ENCODE measurements at regions not wholly inside any gene's neighbourhood (a gene's known extent, or its start where the extent isn't known, plus 50 kb on each side); places are given as distances from the start of the nearest gene placed in this dataset.
"Not testable (repeated sequence)": the region's sequence is repeated elsewhere in the genome, so short reads cannot be mapped to it uniquely, and the experiment has no call there.

DNA sequence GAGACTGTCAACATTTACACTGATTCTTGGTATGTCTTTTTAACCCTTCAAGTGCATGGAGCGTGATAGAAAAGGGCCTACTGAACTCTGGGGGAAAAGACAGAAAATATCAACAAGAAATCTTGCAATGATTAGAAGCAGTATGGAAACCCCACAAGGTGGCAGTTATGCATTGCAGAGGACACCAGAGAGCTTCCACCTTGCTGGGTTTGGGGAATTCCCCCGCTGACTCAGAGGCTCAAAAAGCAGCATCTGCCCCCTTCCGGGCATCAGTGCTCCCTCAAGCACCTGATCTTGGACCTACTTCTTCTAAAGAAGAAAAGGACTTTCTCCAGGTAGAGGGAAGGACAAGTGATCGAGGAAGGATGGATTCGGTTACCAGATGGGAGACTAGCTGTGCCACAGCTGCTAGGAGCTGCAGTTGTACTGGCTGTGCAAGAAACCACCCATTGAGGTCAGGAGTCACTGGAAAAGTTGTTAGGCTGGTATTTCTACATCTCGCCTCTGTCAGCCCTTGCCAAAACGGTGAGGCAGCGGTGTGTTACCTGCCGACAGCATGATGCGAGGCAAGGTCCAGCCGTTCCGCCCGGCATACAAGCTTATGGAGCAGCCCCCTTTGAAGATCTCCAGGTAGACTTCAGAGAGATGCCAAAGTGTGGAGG is 102.8 kb upstream of the OSBPL11 start:
- not testable (repeated sequence) for DNase-seq

GRCh38 chr3:125715651-125716050 is 120.4 kb upstream of the OSBPL11 start:
- DNase-seq = no peak

DNA sequence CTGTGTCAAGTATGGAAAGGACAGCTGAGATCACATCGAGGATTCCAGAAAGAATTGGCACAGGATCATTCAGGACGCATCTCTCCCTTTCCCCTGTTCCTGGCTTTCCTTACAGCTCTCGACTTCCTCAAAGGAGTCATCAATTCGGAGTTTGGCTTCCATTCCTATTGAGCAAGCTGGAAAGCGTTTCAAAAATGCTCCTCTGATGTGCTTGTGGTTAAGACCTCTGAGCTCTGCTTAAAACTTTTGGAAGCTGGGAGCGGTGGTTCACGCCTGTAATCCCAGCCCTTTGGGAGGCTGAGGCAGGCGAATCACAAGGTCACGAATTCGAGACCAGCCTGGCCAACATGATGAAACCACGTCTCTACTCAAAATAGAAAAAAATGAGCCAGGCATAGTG is 136.9 kb upstream of the OSBPL11 start:
- not testable (repeated sequence) for DNase-seq

GRCh38 chr3:125741991-125742718 is 146.9 kb upstream of the OSBPL11 start:
- not testable (repeated sequence) for DNase-seq

DNA sequence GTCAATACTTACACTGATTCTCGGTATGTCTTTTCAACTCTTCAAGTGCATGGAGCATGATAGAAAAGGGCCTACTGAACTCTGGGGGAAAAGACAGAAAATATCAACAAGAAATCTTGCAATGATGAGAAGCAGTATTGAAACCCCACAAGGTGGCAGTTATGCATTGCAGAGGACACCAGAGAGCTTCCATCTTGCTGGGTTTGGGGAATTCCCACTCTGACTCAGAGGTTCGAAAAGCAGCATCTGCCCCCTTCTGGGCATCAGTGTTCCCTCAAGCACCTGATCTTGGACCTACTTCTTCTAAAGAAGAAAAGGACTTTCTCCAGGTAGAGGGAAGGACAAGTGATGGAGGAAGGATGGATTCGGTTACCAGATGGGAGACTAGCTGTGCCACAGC is 147.5 kb upstream of the OSBPL11 start:
- DNase-seq = not testable (repeated sequence)

- DNase-seq = not testable (repeated sequence)
Measured at GRCh38 chr3:125757050-125757449, 161.8 kb upstream of the OSBPL11 start.

- not testable (repeated sequence) for DNase-seq
Measured at GRCh38 chr3:125758641-125759130, 163.4 kb upstream of the OSBPL11 start.

DNA sequence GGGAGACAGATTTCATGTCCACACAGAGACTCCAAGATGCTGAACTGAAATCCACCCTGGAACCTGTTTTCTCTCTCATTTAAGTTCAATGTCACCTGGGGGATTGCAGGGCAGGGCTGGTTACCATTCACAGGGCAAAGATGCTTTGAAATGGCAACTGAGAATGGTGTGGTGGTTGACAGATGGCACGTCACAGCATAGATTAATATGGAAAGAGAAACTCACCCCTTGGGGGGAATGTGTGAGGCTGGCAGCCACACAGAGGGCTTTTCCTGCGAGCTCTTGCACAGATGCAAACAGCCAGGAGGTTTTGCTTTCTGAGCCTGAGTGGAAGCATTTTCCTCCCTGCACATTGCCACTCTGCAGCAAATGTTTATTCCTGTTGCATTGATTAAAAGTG is 167.3 kb upstream of the OSBPL11 start:
- not testable (repeated sequence) for DNase-seq

GRCh38 chr3:125766285-125766826 is 171.1 kb upstream of the OSBPL11 start:
- peak; percentile 76 for DNase-seq

DNA sequence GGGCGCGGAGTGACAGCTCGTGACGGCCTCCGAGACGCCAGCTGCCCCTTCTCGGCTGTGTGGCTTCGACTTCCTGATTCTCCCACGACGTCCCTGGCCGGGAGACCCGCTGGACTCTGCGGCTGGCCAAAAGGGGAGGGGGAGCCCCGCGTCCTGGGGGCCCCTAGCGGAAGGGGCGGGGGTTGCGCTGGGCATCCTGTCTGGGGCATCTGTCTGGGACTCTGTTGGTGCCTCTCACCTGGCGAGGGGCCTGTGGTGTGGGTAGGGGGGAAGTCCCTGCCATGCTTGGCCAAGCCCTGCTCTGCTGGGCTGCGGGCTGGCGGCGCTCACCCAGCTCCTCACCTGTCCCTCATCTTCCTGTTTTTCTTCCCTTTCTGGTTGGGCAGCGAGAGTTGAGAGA is 171.6 kb upstream of the OSBPL11 start:
- peak; percentile 25 for DNase-seq

DNA sequence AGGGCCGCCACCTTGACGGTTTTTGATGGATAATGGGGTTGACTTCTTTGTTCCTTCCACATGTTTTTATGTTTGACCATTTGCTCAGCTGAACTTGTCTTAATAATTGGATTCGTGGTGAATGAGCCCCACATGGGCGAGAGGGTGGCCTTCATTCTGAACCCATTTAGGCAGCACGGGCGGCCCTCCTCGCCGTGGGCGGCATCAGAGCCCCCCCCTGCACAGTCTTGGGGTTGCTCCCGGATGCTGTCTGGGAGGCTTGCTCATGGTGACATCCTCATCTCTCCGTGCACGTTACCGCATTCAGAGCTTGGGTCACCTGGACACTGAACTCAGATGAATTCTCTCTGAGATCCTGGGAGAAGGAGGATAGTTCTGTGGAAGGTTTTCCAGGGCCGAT is 172.3 kb upstream of the OSBPL11 start:
- DNase-seq = no peak

DNA sequence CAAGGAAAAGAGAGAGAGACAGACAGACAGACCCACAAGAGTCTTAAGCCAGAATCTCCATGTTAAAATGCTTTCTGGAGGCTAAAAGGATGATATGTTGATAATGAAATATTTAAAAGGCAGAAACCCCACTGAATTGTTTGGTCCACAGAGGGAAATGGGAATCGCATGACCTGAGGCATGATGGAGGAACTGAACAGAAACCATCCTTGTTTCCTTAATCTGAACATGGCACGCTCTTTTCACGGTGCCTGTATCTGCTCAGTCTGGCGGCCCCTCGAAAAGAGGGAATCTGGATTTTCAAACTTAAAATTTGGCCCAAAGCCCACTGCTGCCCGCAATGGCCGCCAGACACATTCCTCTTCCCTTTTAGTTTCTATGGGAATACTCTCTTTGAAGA is 173.5 kb upstream of the OSBPL11 start:
- DNase-seq = not testable (repeated sequence)

DNA sequence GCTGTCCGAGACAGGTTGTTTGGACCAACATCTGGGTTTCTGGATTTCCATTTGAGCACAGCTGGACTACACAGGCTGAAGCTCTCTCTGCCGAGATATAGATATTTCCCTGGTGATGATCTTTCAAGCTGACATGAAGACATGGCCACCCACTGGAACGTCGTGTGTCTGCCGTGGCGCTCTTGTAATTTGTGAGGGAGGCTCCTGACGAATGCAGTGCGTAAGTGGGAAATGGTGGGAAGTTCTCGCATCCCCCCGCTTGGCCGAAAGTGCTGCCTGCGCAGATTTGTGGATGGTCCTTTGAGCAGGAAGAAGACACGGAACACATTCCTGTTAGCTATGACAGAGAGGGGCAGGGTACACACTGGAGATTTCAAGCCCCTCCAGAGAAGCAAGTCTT is 176.2 kb upstream of the OSBPL11 start:
- not testable (repeated sequence) for DNase-seq

GRCh38 chr3:125774433-125775034 is 179.2 kb upstream of the OSBPL11 start:
- DNase-seq = not testable (repeated sequence)

DNA sequence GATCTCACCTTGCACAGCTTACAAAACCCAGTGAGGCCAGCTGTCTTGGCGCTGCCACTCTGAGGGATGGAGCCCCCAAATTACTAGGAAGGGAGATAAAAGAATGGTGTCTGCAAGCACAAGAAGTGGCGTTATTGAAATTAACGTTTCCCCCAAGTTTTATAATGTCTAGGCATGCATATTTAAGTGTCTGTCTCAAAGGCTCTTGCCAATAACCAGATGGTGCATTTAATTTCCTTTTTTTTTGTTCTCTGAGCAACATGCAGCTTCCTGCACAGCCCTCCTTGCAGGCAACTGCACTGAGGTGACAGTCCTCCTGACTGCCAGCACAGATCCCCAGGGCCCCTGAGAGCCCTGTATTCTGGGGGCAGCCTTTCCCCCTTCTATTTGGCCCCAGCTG is 179.8 kb upstream of the OSBPL11 start:
- not testable (repeated sequence) for DNase-seq

GRCh38 chr3:125775606-125776294 is 180.5 kb upstream of the OSBPL11 start:
- DNase-seq = not testable (repeated sequence)

DNA sequence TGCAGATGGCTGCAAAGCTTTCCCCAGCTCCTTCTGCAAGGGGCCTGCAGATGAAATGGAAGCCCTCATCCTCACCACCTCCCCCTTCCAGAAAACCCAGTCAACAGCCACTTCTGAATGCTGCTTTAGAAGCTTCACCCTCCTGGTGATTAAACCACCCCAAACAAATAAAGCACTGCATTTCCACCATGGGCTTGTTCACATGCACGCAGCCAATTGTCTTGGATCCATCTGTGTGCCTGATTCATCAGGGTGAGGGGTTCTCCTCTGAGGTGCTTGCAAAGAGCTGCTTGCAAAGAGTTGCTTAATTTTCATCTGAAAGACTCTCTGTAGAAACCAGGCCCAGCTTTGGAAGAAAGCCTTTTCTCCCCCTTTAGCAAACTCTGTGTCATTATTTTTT is 184.0 kb upstream of the OSBPL11 start:
- not testable (repeated sequence) for DNase-seq

- DNase-seq = not testable (repeated sequence)
Measured at GRCh38 chr3:125779918-125780317, 184.6 kb upstream of the OSBPL11 start.

DNA sequence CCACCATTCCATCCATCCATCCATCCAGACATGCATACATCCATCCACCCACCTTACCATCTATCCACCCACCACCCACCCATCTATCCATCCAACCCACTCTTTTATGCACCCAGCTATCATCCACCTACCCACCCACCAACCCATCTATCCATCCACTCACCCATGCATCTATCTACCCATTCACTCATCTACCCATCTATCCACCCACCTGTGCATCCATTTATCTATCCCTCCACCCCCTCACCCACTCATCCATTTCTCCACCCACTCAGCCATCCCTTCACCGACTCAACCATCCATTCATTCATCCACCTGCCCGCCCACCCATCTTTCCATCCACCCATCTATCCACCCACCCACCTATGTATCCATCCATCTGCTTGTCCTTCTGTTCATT is 186.4 kb upstream of the OSBPL11 start:
- not testable (repeated sequence) for DNase-seq

DNA sequence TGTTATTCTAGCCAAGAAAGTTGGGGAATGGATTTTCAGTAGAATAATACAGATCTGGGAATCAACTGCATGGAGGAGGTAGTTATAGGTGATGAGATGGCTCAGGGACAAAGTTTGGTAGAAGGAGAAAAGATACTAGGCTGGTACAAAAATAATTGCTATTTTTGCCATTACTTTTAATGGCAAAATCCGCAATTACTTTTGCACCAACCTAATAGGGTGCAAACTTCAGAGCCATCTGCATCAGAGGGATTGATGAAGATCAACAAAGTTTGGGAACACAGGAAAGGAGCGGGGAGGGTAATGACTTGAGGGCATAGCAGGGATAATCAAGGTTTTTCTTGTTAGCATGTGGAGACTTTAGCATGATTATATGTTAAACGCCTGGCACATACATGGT is 178.7 kb upstream of the ROPN1B start:
- not testable (repeated sequence) for DNase-seq

DNA sequence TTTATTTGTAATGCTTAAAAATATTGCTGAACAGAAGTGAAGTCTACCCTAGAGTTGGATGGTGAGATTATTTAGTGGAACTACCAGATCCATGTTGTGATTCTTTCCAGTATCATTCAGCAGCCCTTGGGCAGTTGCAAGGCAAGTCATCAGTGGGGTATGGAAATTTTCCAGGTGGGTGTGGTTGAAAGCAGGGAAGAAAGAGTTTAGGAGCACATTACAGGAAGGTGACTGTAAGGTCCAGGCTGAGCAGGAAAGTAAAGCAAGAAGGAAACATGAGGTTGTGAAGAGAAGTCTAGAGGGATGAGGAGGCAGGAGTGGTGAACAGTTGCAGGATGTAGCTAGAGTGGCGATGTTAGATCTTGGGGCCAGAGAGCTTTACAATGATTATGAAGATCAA is 178.0 kb upstream of the ROPN1B start:
- not testable (repeated sequence) for DNase-seq

GRCh38 chr3:125810010-125810409 is 159.0 kb upstream of the ROPN1B start:
- not testable (repeated sequence) for DNase-seq

DNA sequence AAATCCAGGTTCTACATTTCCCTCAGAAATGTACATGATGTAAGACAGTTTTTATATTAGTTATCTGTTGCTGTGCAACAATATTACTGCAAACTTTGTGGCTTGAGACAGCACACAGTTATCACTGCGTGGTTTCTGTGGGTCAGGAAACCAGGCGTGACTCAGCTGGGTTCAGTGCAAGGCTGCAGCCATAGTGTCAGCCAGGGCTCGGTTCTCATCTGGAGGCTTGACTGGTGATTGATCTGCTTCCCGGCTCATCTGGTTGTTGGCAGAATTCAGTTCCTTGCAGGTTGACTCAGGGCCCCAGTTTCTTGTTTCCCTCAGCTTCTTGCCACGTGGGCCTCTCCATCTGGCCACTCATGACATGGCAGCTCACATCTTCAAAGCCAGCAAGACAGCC is 146.8 kb upstream of the ROPN1B start:
- DNase-seq = not testable (repeated sequence)

Data from activated T-cell treated with anti-CD3 and anti-CD28 coated beads, Interleukin-2, amount 50 U/mL, for 1 hour (primary cell).